Loucy (cell line): ENCODE measurements at regions not wholly inside any gene's neighbourhood (a gene's known extent, or its start where the extent isn't known, plus 50 kb on each side); places are given as distances from the start of the nearest gene placed in this dataset.

Source experiments
- H2AFZ ChIP-seq: fragments of 200-600 bp; sonication (generic); 2 replicates; pipeline ENCODE4 v1.6.0; 2016; ENCODE audit warnings: antibody characterized with exemption, mild to moderate bottlenecking, low read length, moderate library complexity
- H3F3A ChIP-seq: fragments of 200-600 bp; 2 replicates; pipeline ENCODE4 v1.6.0; 2016; ENCODE audit warnings: antibody characterized with exemption, low read depth, mild to moderate bottlenecking
- H3K27me3 ChIP-seq: fragments of 200-600 bp; sonication (generic); 2 replicates; pipeline ENCODE4 v1.6.1; 2014; ENCODE audit warnings: low read length, mild to moderate bottlenecking; ENCODE audit not compliant: insufficient read depth, poor library complexity, severe bottlenecking
- H3K36me3 ChIP-seq: fragments of 200-600 bp; sonication (generic); 2 replicates; pipeline ENCODE4 v1.6.1; 2016; ENCODE audit warnings: low read length; ENCODE audit not compliant: insufficient read depth
- H3K4me1 ChIP-seq: fragments of 200-600 bp; sonication (generic); 2 replicates; pipeline ENCODE4 v1.5.1; 2014; ENCODE audit warnings: low read length, mild to moderate bottlenecking; ENCODE audit not compliant: insufficient read depth, poor library complexity, severe bottlenecking
- H3K4me2 ChIP-seq: fragments of 200-600 bp; sonication (generic); 2 replicates; pipeline ENCODE4 v1.6.0; 2014; ENCODE audit warnings: antibody characterized with exemption, low read length, low read depth, mild to moderate bottlenecking; ENCODE audit not compliant: poor library complexity, severe bottlenecking
- H3K4me3 ChIP-seq: fragments of 200-600 bp; sonication (generic); 2 replicates; pipeline ENCODE4 v1.5.1; 2014; ENCODE audit warnings: low read length, mild to moderate bottlenecking, mixed read lengths; ENCODE audit not compliant: poor library complexity, severe bottlenecking
- H3K79me2 ChIP-seq: fragments of 200-600 bp; sonication (generic); 2 replicates; pipeline ENCODE4 v1.6.1; 2014; ENCODE audit warnings: low read length; ENCODE audit not compliant: insufficient read depth
- H3K9ac ChIP-seq: fragments of 200-600 bp; sonication (generic); 2 replicates; pipeline ENCODE4 v1.6.0; 2014; ENCODE audit warnings: mild to moderate bottlenecking, low read depth, low read length, moderate library complexity; ENCODE audit not compliant: poor library complexity, severe bottlenecking
- H3K9me2 ChIP-seq: fragments of 200-600 bp; sonication (generic); replicated peaks from 2 replicates; pipeline ENCODE4 v1.6.1; 2016; ENCODE audit warnings: low read depth, low read length, mixed read lengths
- H3K9me3 ChIP-seq: fragments of 200-600 bp; sonication (generic); 2 replicates; pipeline ENCODE4 v1.6.1; 2014; ENCODE audit warnings: mild to moderate bottlenecking, antibody characterized with exemption, low read length, low read depth; ENCODE audit not compliant: insufficient read depth
- H4K20me1 ChIP-seq: fragments of 200-600 bp; sonication (generic); 2 replicates; pipeline ENCODE4 v1.6.0; 2014; ENCODE audit warnings: antibody characterized with exemption, low read length, mild to moderate bottlenecking; ENCODE audit not compliant: insufficient read depth, poor library complexity, severe bottlenecking
- CTCF ChIP-seq: fragments of 200-600 bp; sonication (generic); conservative IDR thresholded peaks from 2 replicates; pipeline ENCODE4 v1.5.1; 2014; ENCODE audit warnings: mild to moderate bottlenecking, antibody characterized with exemption, low read length
- EZH2phosphoT487 ChIP-seq: fragments of 200-600 bp; IDR thresholded peaks from 2 replicates; pipeline ENCODE4 v1.6.1; 2018; ENCODE audit warnings: antibody characterized with exemption, mild to moderate bottlenecking, moderate library complexity, borderline replicate concordance

GRCh38 chr4:156098805-156099204, 145.1 kb upstream of the CTSO start:
- no peak overlapping the region for H3K9ac ChIP-seq

GRCh38 chr4:156085100-156085499, 131.4 kb upstream of the CTSO start:
- TF ChIP-seq EZH2phosphoT487 (no peak), CTCF (no peak)
- H2AFZ ChIP-seq = no peak overlapping the region
- no peaks in the 10 kb centered on the region for H3K9me3 ChIP-seq
- no peaks in the 10 kb centered on the region for H4K20me1 ChIP-seq
- H3K4me3 ChIP-seq = no peak overlapping the region
- H3K4me2 ChIP-seq = no peak overlapping the region
- no peaks in the 10 kb centered on the region for H3K4me1 ChIP-seq
- H3K36me3 ChIP-seq = no peaks in the 10 kb centered on the region
- no peak overlapping the region for H3K9ac ChIP-seq
- no peaks in the 10 kb centered on the region for H3K9me2 ChIP-seq
- no peaks in the 10 kb centered on the region for H3K27me3 ChIP-seq
- H3F3A ChIP-seq = no peaks in the 10 kb centered on the region
- no peaks in the 10 kb centered on the region for H3K79me2 ChIP-seq

More at GRCh38 chr4:156098805-156099204, 145.1 kb upstream of the CTSO start:
- Histone ChIP-seq H4K20me1 (no peaks in the 10 kb centered on the region), H3K9me2 (no peaks in the 10 kb centered on the region), H3K4me2 (no peak overlapping the region), H3K27me3 (no peaks in the 10 kb centered on the region), H3K79me2 (no peaks in the 10 kb centered on the region), H3F3A (no peaks in the 10 kb centered on the region), H3K4me1 (no peaks in the 10 kb centered on the region), H2AFZ (no peak overlapping the region), H3K4me3 (no peak overlapping the region), H3K36me3 (no peaks in the 10 kb centered on the region), H3K9me3 (no peaks in the 10 kb centered on the region)
- no peak for TF ChIP-seq EZH2phosphoT487
- no peak for TF ChIP-seq CTCF

GRCh38 chr4:156084373-156084772, 130.7 kb upstream of the CTSO start:
- Histone ChIP-seq H3K9me2 (no peaks in the 10 kb centered on the region), H3K27me3 (no peaks in the 10 kb centered on the region), H3K9me3 (no peaks in the 10 kb centered on the region), H3K4me2 (no peak overlapping the region), H3K9ac (no peak overlapping the region), H3K79me2 (no peaks in the 10 kb centered on the region), H3F3A (no peaks in the 10 kb centered on the region), H2AFZ (no peak overlapping the region), H3K36me3 (no peaks in the 10 kb centered on the region), H4K20me1 (no peaks in the 10 kb centered on the region), H3K4me1 (no peaks in the 10 kb centered on the region), H3K4me3 (no peak overlapping the region)
- no peak for TF ChIP-seq CTCF
- TF ChIP-seq EZH2phosphoT487 = no peak
